ENCODE measurements at regions not wholly inside any gene's neighbourhood (a gene's known extent, or its start where the extent isn't known, plus 50 kb on each side); places are given as distances from the start of the nearest gene placed in this dataset.

DNA sequence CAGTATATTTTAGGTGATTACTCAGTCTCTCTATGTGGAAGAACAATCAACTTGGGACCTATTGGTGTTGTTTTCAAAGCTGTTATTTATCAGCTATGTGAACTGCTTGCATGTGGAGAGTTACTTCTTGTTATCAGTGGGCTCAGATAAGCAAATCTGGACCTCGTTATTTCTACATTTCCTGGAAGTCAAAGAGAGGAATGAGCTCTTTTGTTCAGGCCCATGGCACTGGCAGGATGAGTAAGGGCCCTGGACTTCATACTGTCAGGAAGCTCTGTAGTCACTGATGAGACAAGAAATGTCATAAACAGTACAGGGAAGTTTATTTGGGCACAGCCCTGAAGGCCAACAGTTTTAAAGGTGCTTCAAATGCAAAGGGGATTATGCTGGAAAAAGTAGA, 760.6 kb upstream of the EPHA5 start:
- TF ChIP-seq, protein P1, sequence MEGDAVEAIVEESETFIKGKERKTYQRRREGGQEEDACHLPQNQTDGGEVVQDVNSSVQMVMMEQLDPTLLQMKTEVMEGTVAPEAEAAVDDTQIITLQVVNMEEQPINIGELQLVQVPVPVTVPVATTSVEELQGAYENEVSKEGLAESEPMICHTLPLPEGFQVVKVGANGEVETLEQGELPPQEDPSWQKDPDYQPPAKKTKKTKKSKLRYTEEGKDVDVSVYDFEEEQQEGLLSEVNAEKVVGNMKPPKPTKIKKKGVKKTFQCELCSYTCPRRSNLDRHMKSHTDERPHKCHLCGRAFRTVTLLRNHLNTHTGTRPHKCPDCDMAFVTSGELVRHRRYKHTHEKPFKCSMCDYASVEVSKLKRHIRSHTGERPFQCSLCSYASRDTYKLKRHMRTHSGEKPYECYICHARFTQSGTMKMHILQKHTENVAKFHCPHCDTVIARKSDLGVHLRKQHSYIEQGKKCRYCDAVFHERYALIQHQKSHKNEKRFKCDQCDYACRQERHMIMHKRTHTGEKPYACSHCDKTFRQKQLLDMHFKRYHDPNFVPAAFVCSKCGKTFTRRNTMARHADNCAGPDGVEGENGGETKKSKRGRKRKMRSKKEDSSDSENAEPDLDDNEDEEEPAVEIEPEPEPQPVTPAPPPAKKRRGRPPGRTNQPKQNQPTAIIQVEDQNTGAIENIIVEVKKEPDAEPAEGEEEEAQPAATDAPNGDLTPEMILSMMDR (IDR thresholded peaks at IDR 0.05; ENCODE audit: unreplicated experiment in 3 of 3), result no peak
- Mint-ChIP-seq H3K27ac (no peak overlapping the region), H3K4me3 (no peak overlapping the region), H3K36me3 (ENCODE audit: low read depth) (no peaks in the 10 kb centered on the region), H3K4me1 (no peaks in the 10 kb centered on the region), H3K9me3 (no peaks in the 10 kb centered on the region), H3K27me3 (ENCODE audit: low read depth) (no peaks in the 10 kb centered on the region)

GRCh38 chr4:66429276-66429675, 759.0 kb upstream of the EPHA5 start:
- TF ChIP-seq, protein P1 (IDR thresholded peaks at IDR 0.05; ENCODE audit: unreplicated experiment in 3 of 3), result no peak
- H3K36me3 Mint-ChIP-seq (ENCODE audit: low read depth), result no peaks in the 10 kb centered on the region
- no peaks in the 10 kb centered on the region for H3K27me3 Mint-ChIP-seq (ENCODE audit: low read depth)
- H3K4me1 Mint-ChIP-seq, result no peaks in the 10 kb centered on the region
- H3K9me3 Mint-ChIP-seq, result no peaks in the 10 kb centered on the region
- no peak overlapping the region for H3K27ac Mint-ChIP-seq
- no peak overlapping the region for H3K4me3 Mint-ChIP-seq

DNA sequence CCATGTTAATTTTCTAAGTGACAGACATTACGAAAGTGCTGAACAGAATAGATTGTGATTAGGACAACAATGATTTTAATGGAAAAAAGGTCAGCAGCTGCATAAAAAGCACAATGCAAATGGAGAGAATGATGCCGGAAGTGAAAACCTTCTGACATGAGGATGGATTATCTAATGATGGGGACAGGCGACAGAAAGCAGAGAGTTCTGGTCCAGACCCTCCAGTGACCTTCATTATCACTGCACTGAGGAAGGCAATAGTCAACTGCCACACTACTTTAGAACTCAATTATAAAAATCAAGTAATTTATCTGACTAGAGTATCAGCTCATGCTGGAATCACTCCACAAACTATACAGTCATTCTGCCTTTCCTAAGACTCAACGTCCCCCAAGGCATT, 746.1 kb upstream of the EPHA5 start:
- Mint-ChIP-seq H3K27ac (no peak overlapping the region), H3K27me3 (ENCODE audit: low read depth) (no peaks in the 10 kb centered on the region), H3K9me3 (peaks cover 6% of the 10 kb centered on the region), H3K4me1 (no peaks in the 10 kb centered on the region), H3K36me3 (ENCODE audit: low read depth) (no peaks in the 10 kb centered on the region), H3K4me3 (no peak overlapping the region)
- TF ChIP-seq, protein P1 (IDR thresholded peaks at IDR 0.05; ENCODE audit: unreplicated experiment in 3 of 3), result no peak

GRCh38 chr4:66404141-66404540, 733.9 kb upstream of the EPHA5 start:
- Mint-ChIP-seq H3K9me3 (no peaks in the 10 kb centered on the region), H3K4me1 (no peaks in the 10 kb centered on the region), H3K4me3 (no peak overlapping the region), H3K27me3 (ENCODE audit: low read depth) (no peaks in the 10 kb centered on the region), H3K36me3 (ENCODE audit: low read depth) (no peaks in the 10 kb centered on the region), H3K27ac (no peak overlapping the region)
- TF ChIP-seq, protein P1 (IDR thresholded peaks at IDR 0.05; ENCODE audit: unreplicated experiment in 3 of 3), result no peak

DNA sequence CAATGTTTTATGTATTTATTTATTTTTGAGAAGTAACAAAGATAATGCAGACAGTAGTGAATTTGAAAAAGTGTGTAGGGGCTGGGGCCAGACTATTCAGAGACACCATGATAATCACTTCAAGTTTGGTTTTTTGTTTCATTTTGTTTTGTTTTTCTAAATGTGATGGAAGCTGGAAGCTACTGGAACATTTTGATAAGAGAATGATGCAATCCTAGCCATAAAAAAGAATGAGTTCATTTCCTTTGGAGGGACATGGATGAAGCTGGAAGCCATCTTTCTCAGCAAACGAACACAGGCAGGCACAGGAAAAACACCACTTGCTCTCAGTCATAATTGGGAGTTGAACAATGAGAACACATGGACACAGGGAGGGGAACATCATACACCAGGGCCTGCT, 706.6 kb upstream of the EPHA5 start:
- H3K27ac Mint-ChIP-seq, result no peak overlapping the region
- H3K4me1 Mint-ChIP-seq, result no peaks in the 10 kb centered on the region
- no peaks in the 10 kb centered on the region for H3K36me3 Mint-ChIP-seq (ENCODE audit: low read depth)
- no peaks in the 10 kb centered on the region for H3K9me3 Mint-ChIP-seq
- H3K4me3 Mint-ChIP-seq, result no peak overlapping the region
- H3K27me3 Mint-ChIP-seq (ENCODE audit: low read depth), result no peaks in the 10 kb centered on the region
- TF ChIP-seq, protein P1 (IDR thresholded peaks at IDR 0.05; ENCODE audit: unreplicated experiment in 3 of 3), result no peak

DNA sequence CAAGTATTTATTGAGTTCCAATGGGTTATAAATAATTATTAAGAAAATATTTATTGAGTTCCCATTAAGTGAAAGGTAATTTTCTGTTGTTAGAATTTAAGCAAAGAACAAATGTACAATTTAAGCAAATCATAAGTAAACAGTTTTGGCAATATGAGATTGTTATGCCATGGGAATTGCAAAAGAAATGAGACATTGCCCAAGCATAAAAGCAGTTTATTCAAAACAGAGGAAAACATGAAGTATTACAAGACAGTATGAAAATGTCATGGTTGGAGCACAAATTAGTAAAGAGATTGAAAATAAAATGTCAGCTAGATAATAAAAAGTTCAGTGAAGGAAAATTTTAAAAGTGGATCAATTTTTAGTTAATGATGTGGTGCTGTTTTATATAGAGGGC, 706.1 kb upstream of the EPHA5 start:
- Mint-ChIP-seq H3K4me3 (no peak overlapping the region), H3K27me3 (ENCODE audit: low read depth) (no peaks in the 10 kb centered on the region), H3K36me3 (ENCODE audit: low read depth) (no peaks in the 10 kb centered on the region), H3K4me1 (no peaks in the 10 kb centered on the region), H3K27ac (no peak overlapping the region), H3K9me3 (no peaks in the 10 kb centered on the region)
- TF ChIP-seq, protein P1 (IDR thresholded peaks at IDR 0.05; ENCODE audit: unreplicated experiment in 3 of 3), result no peak
